ENCODE measurements at regions not wholly inside any gene's neighbourhood (a gene's known extent, or its start where the extent isn't known, plus 50 kb on each side); places are given as distances from the start of the nearest gene placed in this dataset.

DNA sequence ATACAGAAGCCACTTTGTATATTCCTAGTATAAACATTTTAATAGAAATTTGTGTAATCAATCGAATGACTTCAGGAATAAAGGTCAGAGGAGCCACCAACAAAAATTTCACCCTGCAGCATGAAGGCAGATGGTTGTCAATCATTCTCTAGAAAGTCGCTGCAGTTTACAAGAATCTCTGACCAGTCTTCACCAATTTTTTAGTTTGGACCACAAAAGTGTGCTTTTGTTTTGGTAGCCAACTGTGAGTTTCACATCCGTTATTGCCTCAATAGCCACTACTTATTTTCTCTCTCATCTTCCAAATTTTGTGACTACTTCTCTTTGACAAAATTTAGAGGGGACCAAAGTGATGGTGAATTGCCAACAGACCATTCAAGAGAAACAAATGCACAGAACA lies 1155.6 kb downstream of the AMY1C start:
- TF ChIP-seq, protein P1, sequence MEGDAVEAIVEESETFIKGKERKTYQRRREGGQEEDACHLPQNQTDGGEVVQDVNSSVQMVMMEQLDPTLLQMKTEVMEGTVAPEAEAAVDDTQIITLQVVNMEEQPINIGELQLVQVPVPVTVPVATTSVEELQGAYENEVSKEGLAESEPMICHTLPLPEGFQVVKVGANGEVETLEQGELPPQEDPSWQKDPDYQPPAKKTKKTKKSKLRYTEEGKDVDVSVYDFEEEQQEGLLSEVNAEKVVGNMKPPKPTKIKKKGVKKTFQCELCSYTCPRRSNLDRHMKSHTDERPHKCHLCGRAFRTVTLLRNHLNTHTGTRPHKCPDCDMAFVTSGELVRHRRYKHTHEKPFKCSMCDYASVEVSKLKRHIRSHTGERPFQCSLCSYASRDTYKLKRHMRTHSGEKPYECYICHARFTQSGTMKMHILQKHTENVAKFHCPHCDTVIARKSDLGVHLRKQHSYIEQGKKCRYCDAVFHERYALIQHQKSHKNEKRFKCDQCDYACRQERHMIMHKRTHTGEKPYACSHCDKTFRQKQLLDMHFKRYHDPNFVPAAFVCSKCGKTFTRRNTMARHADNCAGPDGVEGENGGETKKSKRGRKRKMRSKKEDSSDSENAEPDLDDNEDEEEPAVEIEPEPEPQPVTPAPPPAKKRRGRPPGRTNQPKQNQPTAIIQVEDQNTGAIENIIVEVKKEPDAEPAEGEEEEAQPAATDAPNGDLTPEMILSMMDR (IDR thresholded peaks at IDR 0.05; ENCODE audit: low read length) = no peak
- no peak for TF ChIP-seq EZH2 (optimal IDR thresholded peaks at IDR 0.05; ENCODE audit: low read depth, low read length)

Measured in MM.1S (cell line).